Iris pigment epithelial cell (primary cell): ENCODE measurements at regions not wholly inside any gene's neighbourhood (a gene's known extent, or its start where the extent isn't known, plus 50 kb on each side); places are given as distances from the start of the nearest gene placed in this dataset.

Experiments used
- DNase-seq: peaks from one replicate; pipeline ENCODE4 v3.0.0-alpha.2; 2011; ENCODE audit warnings: low read depth

GRCh38 chr6:105609375-105609991 lies 206.6 kb upstream of the PREP start:
- DNase-seq, result peak; percentile 78

- DNase-seq, result peak; percentile 95
Observed at GRCh38 chr6:105608711-105609374, 206.0 kb upstream of the PREP start.

GRCh38 chr6:105607636-105608621 lies 205.0 kb upstream of the PREP start:
- DNase-seq, result no peak

- no peak for DNase-seq
Observed at GRCh38 chr6:105606831-105607463, 204.1 kb upstream of the PREP start.

GRCh38 chr6:105604587-105604884 lies 201.7 kb upstream of the PREP start:
- no peak for DNase-seq

GRCh38 chr6:105603788-105604586 lies 201.1 kb upstream of the PREP start:
- no peak for DNase-seq

- DNase-seq, result peak; percentile 99
Observed at GRCh38 chr6:105601541-105602236, 198.8 kb upstream of the PREP start.

GRCh38 chr6:105600336-105601260 lies 197.7 kb upstream of the PREP start:
- peak; percentile 97 for DNase-seq

GRCh38 chr6:105598264-105598663 lies 195.4 kb upstream of the PREP start:
- DNase-seq, result no peak

- DNase-seq, result peak; percentile 95
Observed at GRCh38 chr6:105596284-105596755, 193.4 kb upstream of the PREP start.

GRCh38 chr6:105595829-105596228 lies 192.9 kb upstream of the PREP start:
- no peak for DNase-seq

- no peak for DNase-seq
Observed at GRCh38 chr6:105594821-105595220, 191.9 kb upstream of the PREP start.

GRCh38 chr6:105593805-105594671 lies 191.2 kb upstream of the PREP start:
- no peak for DNase-seq

- no peak for DNase-seq
Observed at GRCh38 chr6:105593056-105593690, 190.3 kb upstream of the PREP start.

- DNase-seq, result peak; percentile 63
Observed at GRCh38 chr6:105592329-105592728, 189.4 kb upstream of the PREP start.

GRCh38 chr6:105591053-105591452 lies 188.2 kb upstream of the PREP start:
- peak; percentile 69 for DNase-seq

GRCh38 chr6:105588123-105588710 lies 185.3 kb upstream of the PREP start:
- DNase-seq, result no peak
